IgD-negative memory B cell (primary cell): ENCODE measurements at regions not wholly inside any gene's neighbourhood (a gene's known extent, or its start where the extent isn't known, plus 50 kb on each side); places are given as distances from the start of the nearest gene placed in this dataset.

Experiments
- H3K27ac Mint-ChIP-seq, 3 donors: one replicate each; pipeline ENCODE4 v1.8.0; 2020 to 2022; ENCODE audit warnings: mild to moderate bottlenecking in 3 of 3, mixed read lengths in 3 of 3, moderate library complexity in 1 of 3
- H3K27me3 Mint-ChIP-seq: one replicate; pipeline ENCODE4 v1.8.0; 2021; ENCODE audit warnings: mixed read lengths
- H3K36me3 Mint-ChIP-seq: one replicate; pipeline ENCODE4 v1.8.0; 2020; ENCODE audit warnings: mild to moderate bottlenecking, mixed read lengths
- H3K4me1 Mint-ChIP-seq, 3 donors: one replicate each; pipeline ENCODE4 v1.8.0; 2020 to 2022; ENCODE audit warnings: mixed read lengths in 3 of 3, mild to moderate bottlenecking in 1 of 3
- H3K4me3 Mint-ChIP-seq, 4 donors: one replicate each; pipeline ENCODE4 v1.8.0; 2020 to 2022; ENCODE audit warnings: mild to moderate bottlenecking in 4 of 4, mixed read lengths in 4 of 4, moderate library complexity in 3 of 4
- H3K9me3 Mint-ChIP-seq, 3 donors: one replicate each; pipeline ENCODE4 v1.8.0; 2020 to 2021; ENCODE audit warnings: mixed read lengths in 3 of 3, mild to moderate bottlenecking in 1 of 3

DNA sequence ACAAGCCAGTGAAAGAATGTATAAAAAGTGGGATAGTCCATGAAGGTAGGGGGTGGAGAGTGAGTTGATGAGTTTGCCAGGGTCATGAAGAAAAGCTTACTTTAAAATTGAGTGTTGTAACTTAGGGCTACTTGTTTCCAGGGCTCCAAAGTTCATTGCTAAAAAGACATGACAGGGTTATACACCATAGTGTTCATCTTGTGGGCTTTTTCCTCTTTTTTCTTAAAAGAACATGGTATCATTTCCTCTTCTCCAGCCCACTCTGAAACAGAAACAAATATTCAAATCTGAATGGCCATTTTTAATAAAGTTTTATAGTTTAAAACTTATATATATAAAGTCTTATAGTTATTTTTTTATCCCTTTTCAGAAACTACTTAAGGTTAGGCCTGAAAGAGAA, 115.7 kb upstream of the SMC2 start:
- Mint-ChIP-seq H3K9me3 (peaks cover 0 to 4% (median 0%) of the 10 kb centered on the region in 3 donors), H3K4me1 (no peaks in the 10 kb centered on the region), H3K27me3 (no peaks in the 10 kb centered on the region), H3K27ac (no peak overlapping the region), H3K4me3 (no peak overlapping the region), H3K36me3 (no peaks in the 10 kb centered on the region)

- no peak overlapping the region for H3K27ac Mint-ChIP-seq
- peaks cover 2 to 4% (median 2%) of the 10 kb centered on the region in 3 donors for H3K9me3 Mint-ChIP-seq
- no peaks in the 10 kb centered on the region for H3K27me3 Mint-ChIP-seq
- peaks cover 0 to 4% (median 0%) of the 10 kb centered on the region in 3 donors for H3K4me1 Mint-ChIP-seq
- peaks cover 3% of the 10 kb centered on the region for H3K36me3 Mint-ChIP-seq
- H3K4me3 Mint-ChIP-seq = no peak overlapping the region
Observed at GRCh38 chr9:103981912-103982311, 112.2 kb upstream of the SMC2 start.

DNA sequence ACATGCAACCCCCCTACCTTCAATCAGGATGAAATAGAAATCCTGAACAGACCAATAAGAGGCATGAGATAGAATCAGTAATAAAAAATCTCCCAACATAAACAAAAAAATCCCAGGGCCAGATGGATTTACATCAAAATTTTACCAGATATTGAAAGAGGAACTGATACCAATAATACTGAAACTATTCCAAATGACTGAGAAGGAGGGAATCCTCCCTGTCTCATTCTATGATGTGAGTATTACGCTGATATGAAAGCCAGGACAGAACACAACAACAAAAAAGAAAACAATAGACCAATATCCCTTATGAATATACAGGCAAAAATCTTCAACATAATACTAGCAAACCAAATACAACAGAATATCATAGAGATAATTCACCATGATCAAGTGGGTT, 109.0 kb upstream of the SMC2 start:
- Mint-ChIP-seq H3K27ac (no peak overlapping the region), H3K4me3 (no peak overlapping the region), H3K9me3 (peaks cover 0 to 2% (median 2%) of the 10 kb centered on the region in 3 donors), H3K4me1 (peaks cover 0 to 4% (median 0%) of the 10 kb centered on the region in 3 donors), H3K36me3 (peaks cover 3% of the 10 kb centered on the region), H3K27me3 (no peaks in the 10 kb centered on the region)

DNA sequence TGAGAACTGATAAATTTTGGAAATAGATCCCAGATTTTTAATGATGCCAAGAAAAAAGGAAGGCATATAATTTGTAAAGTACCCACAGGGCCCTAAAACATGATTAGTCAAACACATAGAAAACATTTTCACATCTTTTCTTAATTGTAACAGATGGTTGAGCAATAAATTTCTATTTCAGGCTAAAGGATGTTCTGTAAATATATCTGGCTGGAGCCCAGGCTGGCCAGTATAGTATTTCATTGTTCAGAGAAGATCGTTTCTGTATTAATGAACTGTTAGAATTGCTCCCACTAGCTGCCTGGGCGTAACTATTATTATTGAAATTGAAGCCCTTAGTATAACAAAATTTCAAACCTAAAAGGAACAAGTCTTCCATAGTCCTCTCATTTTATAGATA, 105.3 kb upstream of the SMC2 start:
- H3K27ac Mint-ChIP-seq = no peak overlapping the region
- peaks cover 3% of the 10 kb centered on the region for H3K36me3 Mint-ChIP-seq
- peaks cover 2% of the 10 kb centered on the region for H3K27me3 Mint-ChIP-seq
- peaks cover 0 to 4% (median 2%) of the 10 kb centered on the region in 3 donors for H3K4me1 Mint-ChIP-seq
- peaks cover 0 to 2% (median 2%) of the 10 kb centered on the region in 3 donors for H3K9me3 Mint-ChIP-seq
- no peak overlapping the region for H3K4me3 Mint-ChIP-seq

DNA sequence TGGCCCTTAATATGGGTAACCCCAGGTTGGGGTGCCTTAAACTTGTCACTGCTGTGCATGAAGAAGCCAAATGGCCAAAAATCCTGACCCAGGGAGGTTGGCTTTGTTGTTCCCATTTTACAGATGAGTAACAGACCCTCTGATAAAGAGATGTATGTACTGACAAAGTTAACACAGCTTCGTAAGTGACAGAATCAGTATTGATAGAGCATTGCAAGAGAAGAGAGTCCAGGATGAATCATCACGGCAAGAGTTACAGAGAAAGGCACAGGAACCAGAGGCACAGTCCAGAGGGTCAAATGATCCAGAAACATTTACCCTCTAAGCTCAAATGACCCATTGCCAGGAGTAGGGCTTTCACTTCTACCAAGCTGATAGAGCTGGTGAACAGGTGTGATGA, 103.8 kb upstream of the SMC2 start:
- peaks cover 0 to 2% (median 0%) of the 10 kb centered on the region in 3 donors for H3K9me3 Mint-ChIP-seq
- H3K4me3 Mint-ChIP-seq = no peak overlapping the region
- H3K36me3 Mint-ChIP-seq = no peaks in the 10 kb centered on the region
- H3K27ac Mint-ChIP-seq = no peak overlapping the region
- peaks cover 2% of the 10 kb centered on the region for H3K27me3 Mint-ChIP-seq
- H3K4me1 Mint-ChIP-seq = peaks cover 0 to 2% (median 0%) of the 10 kb centered on the region in 3 donors

- H3K27ac Mint-ChIP-seq = no peak overlapping the region
- no peaks in the 10 kb centered on the region for H3K36me3 Mint-ChIP-seq
- peaks cover 2% of the 10 kb centered on the region for H3K27me3 Mint-ChIP-seq
- no peak overlapping the region for H3K4me3 Mint-ChIP-seq
- peaks cover 0 to 2% (median 0%) of the 10 kb centered on the region in 3 donors for H3K9me3 Mint-ChIP-seq
- H3K4me1 Mint-ChIP-seq = peaks cover 0 to 2% (median 0%) of the 10 kb centered on the region in 3 donors
Observed at GRCh38 chr9:103991001-103991400, 103.1 kb upstream of the SMC2 start.

DNA sequence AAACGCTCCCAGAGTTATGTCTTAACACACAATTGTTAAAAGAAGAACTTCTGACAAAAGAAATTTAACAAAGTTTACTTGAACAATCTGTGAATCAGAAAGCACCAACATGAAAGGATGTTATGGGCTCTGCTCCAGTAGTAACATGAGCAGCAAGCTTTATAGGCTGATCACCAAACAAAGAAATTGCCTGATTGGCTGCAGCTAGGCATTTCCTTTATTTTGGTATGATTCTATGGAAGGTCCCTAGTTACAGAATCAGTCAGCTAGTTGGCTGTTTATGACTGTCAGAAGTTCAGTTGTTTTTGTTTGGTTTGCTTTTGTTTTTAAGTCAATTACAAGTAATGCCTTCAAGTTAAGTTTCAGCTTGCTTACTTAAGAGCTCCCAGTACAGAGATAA, 102.4 kb upstream of the SMC2 start:
- Mint-ChIP-seq H3K4me1 (peaks cover 0 to 2% (median 0%) of the 10 kb centered on the region in 3 donors), H3K36me3 (no peaks in the 10 kb centered on the region), H3K27me3 (peaks cover 2% of the 10 kb centered on the region), H3K4me3 (no peak overlapping the region), H3K27ac (no peak overlapping the region), H3K9me3 (no peaks in the 10 kb centered on the region)

DNA sequence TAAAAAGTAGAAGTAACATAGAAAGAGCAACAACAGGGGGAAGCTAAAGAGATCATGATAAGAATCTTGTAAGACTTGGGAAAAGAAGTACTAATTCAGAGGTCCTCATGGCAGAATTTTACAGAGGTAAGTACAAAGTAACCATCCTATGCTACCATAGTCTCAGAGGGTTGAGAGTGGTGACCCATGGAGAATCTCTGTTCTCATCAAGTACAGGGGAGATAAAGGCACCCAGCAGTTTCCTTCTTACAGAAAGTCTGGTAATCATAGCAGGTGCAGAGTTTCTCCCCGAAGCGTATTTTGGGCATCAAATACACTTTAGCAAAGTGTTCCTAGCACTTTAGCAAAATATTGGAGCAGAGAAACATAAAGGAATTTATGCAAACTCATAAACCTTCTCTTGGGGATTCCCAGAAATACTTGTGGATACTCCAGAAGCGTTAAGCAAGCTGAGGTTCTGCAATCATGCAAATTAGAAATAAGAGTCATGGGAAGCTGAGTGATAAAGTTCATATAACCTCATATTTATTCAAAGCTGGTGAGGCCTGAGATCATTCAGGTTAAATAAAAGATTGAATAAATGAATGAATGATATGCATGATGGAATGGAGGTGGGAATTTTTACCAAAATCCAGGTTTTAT, 101.0 kb upstream of the SMC2 start:
- Mint-ChIP-seq H3K27ac (no peak overlapping the region), H3K4me1 (peaks cover 0 to 2% (median 0%) of the 10 kb centered on the region in 3 donors), H3K27me3 (peaks cover 2% of the 10 kb centered on the region), H3K36me3 (no peaks in the 10 kb centered on the region), H3K4me3 (no peak overlapping the region), H3K9me3 (no peaks in the 10 kb centered on the region)

GRCh38 chr9:103997856-103998370, 96.2 kb upstream of the SMC2 start:
- no peak overlapping the region for H3K4me3 Mint-ChIP-seq
- H3K36me3 Mint-ChIP-seq = no peaks in the 10 kb centered on the region
- H3K27ac Mint-ChIP-seq = no peak overlapping the region

DNA sequence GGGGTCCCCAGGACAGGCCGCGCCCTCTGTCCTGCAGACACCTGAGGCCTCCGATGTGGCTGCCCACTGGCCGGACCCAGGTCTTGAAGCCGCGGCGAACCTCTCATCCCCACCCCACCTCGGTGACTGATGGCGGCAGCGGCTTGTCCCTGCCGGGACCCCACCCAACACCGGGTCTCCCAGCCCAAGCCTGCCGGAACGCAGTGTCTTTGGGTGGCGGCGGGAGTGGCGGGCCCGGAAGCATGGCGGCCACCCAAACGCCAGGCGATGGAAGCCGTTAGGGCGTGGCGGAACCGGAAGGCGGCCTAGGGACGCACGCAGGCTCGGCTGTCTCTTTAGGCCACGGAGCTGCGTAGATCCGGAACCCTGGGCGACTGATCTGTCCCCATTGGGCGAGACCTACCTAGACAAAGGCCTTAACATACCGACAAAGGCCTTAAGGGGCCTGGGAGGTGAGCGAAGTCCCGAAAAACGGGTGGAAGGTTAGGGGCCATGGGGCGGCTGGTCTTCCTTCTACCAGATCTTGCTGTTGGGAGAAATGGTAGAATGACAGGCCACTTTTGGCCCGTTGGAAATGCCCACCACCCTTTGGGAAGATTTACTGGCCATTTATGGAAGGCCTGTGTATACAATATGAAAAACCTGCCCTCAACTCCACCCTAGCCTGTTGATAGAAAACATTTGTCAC, 94.6 kb upstream of the SMC2 start:
- Mint-ChIP-seq H3K4me3 (no peak overlapping the region), H3K27ac (no peak overlapping the region), H3K9me3 (no peaks in the 10 kb centered on the region), H3K4me1 (no peaks in the 10 kb centered on the region), H3K27me3 (no peaks in the 10 kb centered on the region), H3K36me3 (no peaks in the 10 kb centered on the region)

More at GRCh38 chr9:103997856-103998370, 96.2 kb upstream of the SMC2 start:
- Mint-ChIP-seq H3K4me1 (no peaks in the 10 kb centered on the region), H3K27me3 (no peaks in the 10 kb centered on the region), H3K9me3 (no peaks in the 10 kb centered on the region)

DNA sequence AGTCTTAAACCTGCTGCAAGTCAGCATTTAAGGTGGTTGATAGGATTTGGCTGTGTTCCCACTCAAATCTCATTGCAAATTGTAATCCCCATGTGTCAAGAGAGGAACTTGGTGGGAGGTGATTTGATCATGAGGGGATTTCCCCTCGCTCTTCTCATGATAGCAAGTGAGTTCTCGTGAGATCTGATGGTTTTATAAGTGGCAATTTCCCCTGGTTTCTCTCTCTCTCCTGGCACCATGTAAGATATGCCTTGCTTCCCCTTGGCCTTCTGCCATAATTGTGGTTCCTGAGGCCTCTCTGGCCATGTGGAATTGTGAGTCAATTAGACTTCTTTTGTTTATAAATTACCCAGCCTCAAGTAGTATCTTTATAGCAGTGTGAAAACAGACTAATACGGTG, 84.3 kb upstream of the SMC2 start:
- Mint-ChIP-seq H3K27ac (no peak overlapping the region), H3K9me3 (peaks cover 0 to 2% (median 0%) of the 10 kb centered on the region in 3 donors), H3K27me3 (peaks cover 2% of the 10 kb centered on the region)

DNA sequence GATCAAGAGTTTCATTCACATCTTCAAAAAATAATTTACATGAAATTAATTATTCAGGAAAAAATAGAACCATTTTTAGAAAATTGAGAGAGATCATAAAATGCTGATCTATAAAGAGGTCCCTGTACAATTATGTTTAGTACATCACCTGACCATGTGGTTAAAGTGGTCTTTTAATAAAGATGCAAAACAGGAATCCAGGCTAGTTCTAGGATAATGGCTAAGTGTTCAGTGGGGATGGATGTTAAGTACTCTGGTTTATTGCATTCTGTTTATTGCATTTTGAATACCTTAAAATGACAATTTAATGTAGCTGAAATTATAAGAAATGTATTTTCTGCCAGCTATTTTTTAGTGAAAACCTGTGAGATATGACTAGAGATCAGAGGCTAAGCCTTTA, 72.0 kb upstream of the SMC2 start:
- Mint-ChIP-seq H3K4me3 (no peak overlapping the region), H3K9me3 (peaks cover 0 to 2% (median 0%) of the 10 kb centered on the region in 3 donors)

More for the DNA sequence above, 84.3 kb upstream of the SMC2 start:
- Mint-ChIP-seq H3K36me3 (no peaks in the 10 kb centered on the region), H3K4me3 (no peak overlapping the region), H3K4me1 (no peaks in the 10 kb centered on the region)

GRCh38 chr9:104025104-104025503, 69.0 kb upstream of the SMC2 start:
- Mint-ChIP-seq H3K27me3 (no peaks in the 10 kb centered on the region), H3K36me3 (no peaks in the 10 kb centered on the region), H3K4me3 (no peak overlapping the region), H3K4me1 (peaks cover 0 to 13% (median 10%) of the 10 kb centered on the region in 3 donors), H3K9me3 (peaks cover 0 to 2% (median 0%) of the 10 kb centered on the region in 3 donors), H3K27ac (no peak overlapping the region)

More for the DNA sequence above, 72.0 kb upstream of the SMC2 start:
- no peaks in the 10 kb centered on the region for H3K27me3 Mint-ChIP-seq
- H3K36me3 Mint-ChIP-seq = no peaks in the 10 kb centered on the region
- no peak overlapping the region for H3K27ac Mint-ChIP-seq
- peaks cover 0 to under 1% (median under 1%) of the 10 kb centered on the region in 3 donors for H3K4me1 Mint-ChIP-seq

GRCh38 chr9:104025945-104026344, 68.2 kb upstream of the SMC2 start:
- Mint-ChIP-seq H3K27ac (no peak overlapping the region), H3K4me1 (peaks cover 0 to 13% (median 10%) of the 10 kb centered on the region in 3 donors), H3K4me3 (no peak overlapping the region), H3K27me3 (no peaks in the 10 kb centered on the region), H3K9me3 (no peaks in the 10 kb centered on the region), H3K36me3 (no peaks in the 10 kb centered on the region)

DNA sequence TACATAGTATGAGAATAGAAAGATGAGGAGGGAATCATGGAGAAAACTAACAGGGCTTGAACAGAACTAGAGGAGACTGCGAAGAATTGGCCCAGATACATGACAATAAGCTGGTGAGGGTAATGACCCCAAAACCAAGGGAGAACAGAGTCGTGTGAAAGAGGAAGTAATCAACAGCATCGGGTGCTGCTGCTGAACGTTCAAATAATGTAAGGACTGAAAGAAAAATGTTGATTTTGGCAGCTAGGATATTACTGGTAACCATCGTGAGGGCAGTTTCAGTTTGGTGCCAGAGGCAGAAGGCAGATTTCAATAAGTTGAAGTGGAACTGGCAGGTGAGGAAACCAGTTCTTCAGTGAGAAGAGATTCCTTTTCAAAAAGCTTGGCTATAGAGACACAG, 66.8 kb upstream of the SMC2 start:
- no peak overlapping the region for H3K4me3 Mint-ChIP-seq
- no peaks in the 10 kb centered on the region for H3K36me3 Mint-ChIP-seq
- no peaks in the 10 kb centered on the region for H3K27me3 Mint-ChIP-seq
- H3K9me3 Mint-ChIP-seq = no peaks in the 10 kb centered on the region
- H3K4me1 Mint-ChIP-seq = peaks cover 0 to 13% (median 10%) of the 10 kb centered on the region in 3 donors
- no peak overlapping the region for H3K27ac Mint-ChIP-seq
